ENCODE measurements at regions not wholly inside any gene's neighbourhood (a gene's known extent, or its start where the extent isn't known, plus 50 kb on each side); places are given as distances from the start of the nearest gene placed in this dataset.

DNA sequence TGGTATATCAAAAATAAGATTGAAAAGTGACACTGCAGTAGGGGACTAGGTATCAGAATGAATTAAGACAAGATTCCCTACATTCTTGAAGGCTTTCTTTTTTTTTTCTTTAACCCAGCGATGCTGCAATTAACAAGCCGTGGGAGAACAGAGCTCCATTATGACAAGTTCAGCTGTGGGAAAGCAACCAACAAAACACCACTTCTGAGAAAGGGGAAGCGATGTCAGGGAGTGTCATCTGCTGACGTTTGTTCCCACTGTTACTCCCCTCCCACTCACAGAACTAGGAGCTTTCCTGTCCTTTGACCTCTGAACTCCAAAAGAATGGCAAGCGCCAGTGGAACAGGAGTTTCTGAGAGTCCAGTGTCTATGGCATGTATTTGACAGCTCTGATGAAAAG lies 90.2 kb upstream of the SLITRK2 start:
- TF ChIP-seq, protein P1, sequence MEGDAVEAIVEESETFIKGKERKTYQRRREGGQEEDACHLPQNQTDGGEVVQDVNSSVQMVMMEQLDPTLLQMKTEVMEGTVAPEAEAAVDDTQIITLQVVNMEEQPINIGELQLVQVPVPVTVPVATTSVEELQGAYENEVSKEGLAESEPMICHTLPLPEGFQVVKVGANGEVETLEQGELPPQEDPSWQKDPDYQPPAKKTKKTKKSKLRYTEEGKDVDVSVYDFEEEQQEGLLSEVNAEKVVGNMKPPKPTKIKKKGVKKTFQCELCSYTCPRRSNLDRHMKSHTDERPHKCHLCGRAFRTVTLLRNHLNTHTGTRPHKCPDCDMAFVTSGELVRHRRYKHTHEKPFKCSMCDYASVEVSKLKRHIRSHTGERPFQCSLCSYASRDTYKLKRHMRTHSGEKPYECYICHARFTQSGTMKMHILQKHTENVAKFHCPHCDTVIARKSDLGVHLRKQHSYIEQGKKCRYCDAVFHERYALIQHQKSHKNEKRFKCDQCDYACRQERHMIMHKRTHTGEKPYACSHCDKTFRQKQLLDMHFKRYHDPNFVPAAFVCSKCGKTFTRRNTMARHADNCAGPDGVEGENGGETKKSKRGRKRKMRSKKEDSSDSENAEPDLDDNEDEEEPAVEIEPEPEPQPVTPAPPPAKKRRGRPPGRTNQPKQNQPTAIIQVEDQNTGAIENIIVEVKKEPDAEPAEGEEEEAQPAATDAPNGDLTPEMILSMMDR (IDR thresholded peaks at IDR 0.05), result no peak
- no peak for TF ChIP-seq POLR2A (IDR thresholded peaks at IDR 0.05)

Measured in esophagus squamous epithelium (tissue), 4 donors.